Fibroblast of pulmonary artery (primary cell): ENCODE measurements at regions not wholly inside any gene's neighbourhood (a gene's known extent, or its start where the extent isn't known, plus 50 kb on each side); places are given as distances from the start of the nearest gene placed in this dataset.
A peak's percentile ranks its signal among the peaks of the same experiment; 100 is the strongest.
"Not testable (repeated sequence)": the region's sequence is repeated elsewhere in the genome, so short reads cannot be mapped to it uniquely, and the experiment has no call there.

ENCODE experiments used
- DNase-seq: peaks from one replicate; pipeline ENCODE4 v3.0.0-alpha.2; 2010; ENCODE audit warnings: low read depth
- H3K4me3 ChIP-seq: replicated peaks from 2 replicates; pipeline ENCODE4 v1.5.1; 2011; ENCODE audit warnings: low read depth, mild to moderate bottlenecking, control low read depth, low read length, moderate library complexity
- CTCF ChIP-seq: IDR thresholded peaks from 2 replicates; pipeline ENCODE4 v1.5.1; 2011; ENCODE audit warnings: mild to moderate bottlenecking, control low read depth, low read length, inconsistent platforms; ENCODE audit errors: missing control alignments

- DNase-seq, result no peak
- no peak for TF ChIP-seq CTCF
- no peak overlapping the region for H3K4me3 ChIP-seq
These were observed 219.0 kb downstream of the ZNF608 start for GRCh38 chr5:124527220-124527991.

GRCh38 chr5:124526079-124526478 is 220.4 kb downstream of the ZNF608 start:
- DNase-seq, H3K4me3 ChIP-seq: not testable (repeated sequence)

GRCh38 chr5:124524552-124525232 is 221.7 kb downstream of the ZNF608 start:
- DNase-seq, result no peak
- H3K4me3 ChIP-seq, result no peak overlapping the region
- no peak for TF ChIP-seq CTCF

GRCh38 chr5:124523897-124524296 is 222.5 kb downstream of the ZNF608 start:
- no peak for TF ChIP-seq CTCF
- H3K4me3 ChIP-seq, result no peak overlapping the region
- no peak for DNase-seq

- TF ChIP-seq CTCF, result no peak
- no peak for DNase-seq
- no peak overlapping the region for H3K4me3 ChIP-seq
These were observed 223.4 kb downstream of the ZNF608 start for GRCh38 chr5:124522992-124523391.

- DNase-seq, result no peak
- no peak overlapping the region for H3K4me3 ChIP-seq
- no peak for TF ChIP-seq CTCF
These were observed 224.8 kb downstream of the ZNF608 start for GRCh38 chr5:124521461-124522230.

- peak; percentile 75 for DNase-seq
- TF ChIP-seq CTCF, result no peak
- no peak overlapping the region for H3K4me3 ChIP-seq
These were observed 227.0 kb downstream of the ZNF608 start for GRCh38 chr5:124519396-124519795.
